ENCODE measurements at regions not wholly inside any gene's neighbourhood (a gene's known extent, or its start where the extent isn't known, plus 50 kb on each side); places are given as distances from the start of the nearest gene placed in this dataset.
"Not testable (repeated sequence)": the region's sequence is repeated elsewhere in the genome, so short reads cannot be mapped to it uniquely, and the experiment has no call there.

- H3K27ac Mint-ChIP-seq: no peak overlapping the region
- no peak for ATAC-seq (ENCODE audit: low read depth)
- Histone ChIP-seq H3K27ac (ENCODE audit: low read length in 2 of 2) (no peak overlapping the region), H2AFZ (ENCODE audit: insufficient read depth, low read depth, low read length, poor library complexity, severe bottlenecking) (no peak overlapping the region), H3K36me3 (replicated peaks in 1 of 2; ENCODE audit: control extremely low read depth in 1 of 2, control insufficient read depth in 1 of 2, extremely low read depth in 1 of 2, insufficient read depth in 2 of 2, low read length in 1 of 2) (no peaks in the 10 kb centered on the region), H3K4me1 (ENCODE audit: control insufficient read depth in 2 of 2, insufficient read depth in 2 of 2, low read length in 2 of 2) (no peaks in the 10 kb centered on the region), H3K4me3 (ENCODE audit: control extremely low read depth in 1 of 5, extremely low read depth in 1 of 5, insufficient read depth in 1 of 5, low read depth in 2 of 5, low read length in 4 of 5) (no peak overlapping the region), H3K4me2 (replicated peaks; ENCODE audit: low read depth, low read length, poor library complexity, severe bottlenecking) (no peak overlapping the region), H3K27me3 (replicated peaks in 1 of 4; ENCODE audit: control extremely low read depth in 1 of 4, control insufficient read depth in 3 of 4, insufficient read depth in 4 of 4, low read length in 3 of 4) (peaks cover 0 to 3% (median 0%) of the 10 kb centered on the region in 4 experiments), H3K79me2 (ENCODE audit: control insufficient read depth, insufficient read depth, low read length) (no peaks in the 10 kb centered on the region), H4K20me1 (ENCODE audit: control insufficient read depth, insufficient read depth, low read length, poor library complexity, severe bottlenecking) (no peaks in the 10 kb centered on the region), H3K9me3 (ENCODE audit: control extremely low read depth in 1 of 3, control insufficient read depth in 2 of 3, insufficient read depth in 1 of 3, low read length in 2 of 3) (no peaks in the 10 kb centered on the region), H3K9ac (ENCODE audit: low read length) (no peak overlapping the region)
- intact Hi-C loops (cut with micrococcal nuclease): no loop called here
- WGBS (ENCODE audit: insufficient coverage): no CpG with 5 or more reads among the region's 1 CpG
- TF ChIP-seq EZH2 (IDR thresholded peaks at IDR 0.05; ENCODE audit: borderline replicate concordance, insufficient read depth, low read depth, low read length, poor library complexity, severe bottlenecking) (no peak), CTCF (IDR thresholded peaks at IDR 0.05) (no peak)
- no peaks in the 10 kb centered on the region for H3K4me1 Mint-ChIP-seq
- DNase-seq: no peak
- peaks cover 4% of the 10 kb centered on the region for H3K9me3 Mint-ChIP-seq (ENCODE audit: insufficient read depth)
- CTCF ChIA-PET: no interaction called here
- no peak overlapping the region for H3K4me3 Mint-ChIP-seq
- H3K27me3 Mint-ChIP-seq: peaks cover 3% of the 10 kb centered on the region
- POLR2A ChIA-PET: no interaction called here
Observed at GRCh38 chr4:10384974-10385373, 72.3 kb downstream of the ZNF518B start.

DNA sequence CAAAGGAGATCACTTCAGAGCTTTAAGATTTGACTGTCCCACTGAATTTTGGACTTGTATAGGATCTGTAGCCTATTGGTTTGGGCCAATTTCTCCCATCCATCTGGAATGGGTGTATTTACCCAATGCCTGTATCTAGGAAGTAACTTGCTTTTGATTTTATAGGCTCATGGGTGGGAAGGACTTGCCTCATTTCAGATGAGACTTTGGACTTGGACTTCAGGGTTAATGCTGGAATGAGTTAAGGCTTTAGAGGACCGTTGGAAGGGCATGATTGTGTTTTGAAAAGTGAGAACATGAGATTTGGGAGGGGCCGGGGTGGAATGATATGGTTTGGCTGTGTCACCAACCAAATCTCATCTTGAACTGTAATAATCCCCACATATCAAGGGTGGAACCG lies 73.8 kb downstream of the ZNF518B start:
- intact Hi-C loops (cut with micrococcal nuclease): no loop called here
- H3K4me2 ChIP-seq (replicated peaks; ENCODE audit: low read depth, low read length, poor library complexity, severe bottlenecking): no peak overlapping the region
- peaks cover 4% of the 10 kb centered on the region for H3K9me3 Mint-ChIP-seq (ENCODE audit: insufficient read depth)
- H3K27me3 ChIP-seq (replicated peaks in 1 of 4; ENCODE audit: control extremely low read depth in 1 of 4, control insufficient read depth in 3 of 4, insufficient read depth in 4 of 4, low read length in 3 of 4): peaks cover 0 to 3% (median 0%) of the 10 kb centered on the region in 4 experiments
- H4K20me1 ChIP-seq (ENCODE audit: control insufficient read depth, insufficient read depth, low read length, poor library complexity, severe bottlenecking): no peaks in the 10 kb centered on the region
- WGBS (ENCODE audit: insufficient coverage): no CpG with 5 or more reads among the region's 3 CpGs
- H3K27me3 Mint-ChIP-seq: peaks cover 3% of the 10 kb centered on the region
- no peak overlapping the region for H3K9ac ChIP-seq (ENCODE audit: low read length)
- H3K4me1 Mint-ChIP-seq: no peaks in the 10 kb centered on the region
- TF ChIP-seq EZH2 (IDR thresholded peaks at IDR 0.05; ENCODE audit: borderline replicate concordance, insufficient read depth, low read depth, low read length, poor library complexity, severe bottlenecking) (no peak), CTCF (IDR thresholded peaks at IDR 0.05) (no peak)
- no peak overlapping the region for H3K4me3 ChIP-seq (ENCODE audit: control extremely low read depth in 1 of 5, extremely low read depth in 1 of 5, insufficient read depth in 1 of 5, low read depth in 2 of 5, low read length in 4 of 5)
- ChIA-PET POLR2A (no interaction called here), CTCF (no interaction called here)
- no peak overlapping the region for H3K4me3 Mint-ChIP-seq
- no peak for DNase-seq
- H3K36me3 ChIP-seq (replicated peaks in 1 of 2; ENCODE audit: control extremely low read depth in 1 of 2, control insufficient read depth in 1 of 2, extremely low read depth in 1 of 2, insufficient read depth in 2 of 2, low read length in 1 of 2): no peaks in the 10 kb centered on the region
- H3K27ac Mint-ChIP-seq: no peak overlapping the region
- no peaks in the 10 kb centered on the region for H3K9me3 ChIP-seq (ENCODE audit: control extremely low read depth in 1 of 3, control insufficient read depth in 2 of 3, insufficient read depth in 1 of 3, low read length in 2 of 3)
- no peak for ATAC-seq (ENCODE audit: low read depth)
- no peak overlapping the region for H2AFZ ChIP-seq (ENCODE audit: insufficient read depth, low read depth, low read length, poor library complexity, severe bottlenecking)
- H3K79me2 ChIP-seq (ENCODE audit: control insufficient read depth, insufficient read depth, low read length): no peaks in the 10 kb centered on the region
- H3K4me1 ChIP-seq (ENCODE audit: control insufficient read depth in 2 of 2, insufficient read depth in 2 of 2, low read length in 2 of 2): no peaks in the 10 kb centered on the region
- H3K27ac ChIP-seq (ENCODE audit: low read length in 2 of 2): no peak overlapping the region

DNA sequence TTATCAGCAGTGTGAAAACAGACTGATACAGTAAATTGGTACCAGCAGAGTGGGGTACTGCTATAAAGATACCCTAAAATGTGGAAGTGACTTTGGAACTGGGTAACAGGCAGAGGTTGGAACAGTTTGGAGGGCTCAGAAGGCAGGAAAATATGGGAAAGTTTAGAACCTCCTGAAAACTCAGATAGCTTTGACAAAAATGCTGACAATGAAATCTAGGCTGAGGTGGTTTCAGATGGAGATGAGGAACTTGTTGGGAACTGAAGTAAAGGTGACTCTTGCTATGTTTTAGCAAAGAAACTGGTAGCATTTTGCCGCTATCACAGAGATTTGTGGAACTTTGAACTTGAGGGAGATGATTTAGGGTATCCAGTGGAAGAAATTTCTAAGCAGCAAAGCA lies 75.1 kb downstream of the ZNF518B start:
- H4K20me1 ChIP-seq (ENCODE audit: control insufficient read depth, insufficient read depth, low read length, poor library complexity, severe bottlenecking); H3K9me3 Mint-ChIP-seq (ENCODE audit: insufficient read depth); POLR2A ChIA-PET; H3K79me2 ChIP-seq (ENCODE audit: control insufficient read depth, insufficient read depth, low read length); H3K4me1 Mint-ChIP-seq; H3K4me1 ChIP-seq (ENCODE audit: control insufficient read depth in 2 of 2, insufficient read depth in 2 of 2, low read length in 2 of 2); H3K9me3 ChIP-seq (ENCODE audit: control extremely low read depth in 1 of 3, control insufficient read depth in 2 of 3, insufficient read depth in 1 of 3, low read length in 2 of 3); H3K27me3 Mint-ChIP-seq; DNase-seq; H3K9ac ChIP-seq (ENCODE audit: low read length); H2AFZ ChIP-seq (ENCODE audit: insufficient read depth, low read depth, low read length, poor library complexity, severe bottlenecking); H3K27ac Mint-ChIP-seq; H3K27ac ChIP-seq (ENCODE audit: low read length in 2 of 2); CTCF ChIA-PET; H3K36me3 ChIP-seq (replicated peaks in 1 of 2; ENCODE audit: control extremely low read depth in 1 of 2, control insufficient read depth in 1 of 2, extremely low read depth in 1 of 2, insufficient read depth in 2 of 2, low read length in 1 of 2); H3K4me3 ChIP-seq (ENCODE audit: control extremely low read depth in 1 of 5, extremely low read depth in 1 of 5, insufficient read depth in 1 of 5, low read depth in 2 of 5, low read length in 4 of 5); H3K4me3 Mint-ChIP-seq; ATAC-seq (ENCODE audit: low read depth); H3K4me2 ChIP-seq (replicated peaks; ENCODE audit: low read depth, low read length, poor library complexity, severe bottlenecking); intact Hi-C loops (cut with micrococcal nuclease); H3K27me3 ChIP-seq (replicated peaks in 1 of 4; ENCODE audit: control extremely low read depth in 1 of 4, control insufficient read depth in 3 of 4, insufficient read depth in 4 of 4, low read length in 3 of 4): not testable (repeated sequence)
- WGBS (ENCODE audit: insufficient coverage): 100% methylated on average over 1 of the region's 1 CpG

Data from B cell (primary cell).